Esophagus muscularis mucosa (tissue), 4 donors: ENCODE measurements at regions not wholly inside any gene's neighbourhood (a gene's known extent, or its start where the extent isn't known, plus 50 kb on each side); places are given as distances from the start of the nearest gene placed in this dataset.

ENCODE experiments used
- DNase-seq: peaks from one replicate; pipeline ENCODE4 v3.0.0-alpha.2; 2017; ENCODE audit errors: extremely low spot score
- H3K27ac ChIP-seq, 4 donors: fragments of 200-600 bp; sonication (generic); replicated peaks in 1 of 4; 1 replicate in 3 of 4; 2 replicates in 1 of 4; pipeline ENCODE4 v1.5.1; 2016 to 2019; ENCODE audit warnings: mild to moderate bottlenecking in 1 of 4
- H3K27me3 ChIP-seq, 4 donors: fragments of 200-600 bp; sonication (generic); one replicate each; pipeline versions ENCODE4 v1.5.1 to v1.6.0; 2016 to 2019
- H3K36me3 ChIP-seq, 4 donors: fragments of 200-600 bp; sonication (generic); one replicate each; pipeline ENCODE4 v1.5.1; 2016 to 2019
- H3K4me1 ChIP-seq, 4 donors: fragments of 200-600 bp; sonication (generic); one replicate each; pipeline ENCODE4 v1.5.1; 2016 to 2019
- H3K4me3 ChIP-seq, 4 donors: fragments of 200-600 bp; sonication (generic); 1 replicate in 2 of 4; 2 replicates in 2 of 4; pipeline ENCODE4 v1.5.1; 2016 to 2019; ENCODE audit warnings: mild to moderate bottlenecking in 4 of 4, moderate library complexity in 1 of 4
- H3K9me3 ChIP-seq, 4 donors: fragments of 200-600 bp; sonication (generic); 1 replicate in 3 of 4; 2 replicates in 1 of 4; pipeline ENCODE4 v1.5.1; 2016 to 2019
- EP300 ChIP-seq: sonication (generic); formaldehyde crosslinking; IDR thresholded peaks from one replicate; pipeline ENCODE4 v1.6.1; 2017; ENCODE audit warnings: antibody characterized with exemption
- POLR2A ChIP-seq: fragments of 450-650 bp; IDR thresholded peaks from one replicate; pipeline ENCODE4 v1.6.1; 2017; ENCODE audit warnings: antibody characterized with exemption, moderate library complexity, mild to moderate bottlenecking, low read depth
- POLR2AphosphoS5 ChIP-seq, 2 donors: sonication (generic); formaldehyde crosslinking; IDR thresholded peaks; one replicate each; pipeline ENCODE4 v1.6.1; 2017; ENCODE audit warnings: antibody characterized with exemption in 2 of 2
- WGBS: methylation state at CpG from one replicate; pipeline ENCODE4 v1.1.5; 2018; 5-methylcytosine and 5-hydroxymethylcytosine counted together
- intact Hi-C: fragments of 100-400 bp; cut with DNase I; formaldehyde crosslinking; loops from one replicate; pipeline ENCODE4 v1.15.1; 2023
- TF ChIP-seq, protein P1 (sequence below), 3 experiments: fragments of 200-600 bp in 2 of 3; fragments of 450-650 bp in 1 of 3; sonication (generic) in 2 of 3; IDR thresholded peaks; one replicate each; pipeline ENCODE4 v1.5.1; 2017 to 2019; ENCODE audit warnings: antibody characterized with exemption in 3 of 3, mild to moderate bottlenecking in 2 of 3, moderate library complexity in 1 of 3

DNA sequence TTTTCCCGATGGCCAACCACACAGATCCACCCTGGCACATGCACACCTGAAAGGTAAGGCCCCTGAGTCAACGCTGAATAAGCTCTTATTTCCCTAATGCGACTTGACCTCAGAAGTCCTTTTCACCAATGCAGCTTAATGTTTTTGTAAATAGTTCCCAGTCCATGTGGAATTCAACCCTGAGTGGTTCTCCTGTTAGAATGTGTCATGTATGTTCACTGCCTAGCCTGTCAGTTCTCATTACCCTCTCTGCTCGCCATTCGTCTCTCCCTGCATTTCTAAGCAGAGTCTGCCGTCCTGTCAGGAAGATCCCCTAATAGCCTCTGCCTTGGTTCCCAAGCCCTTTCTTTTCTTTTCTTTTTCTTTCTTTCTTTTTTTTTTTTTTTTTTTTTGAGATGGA is 392.6 kb upstream of the SHH start:
- intact Hi-C loops = no loop called here
- 86% methylated on average over 6 of the region's 6 CpGs for WGBS
- Histone ChIP-seq H3K4me1 (no peaks in the 10 kb centered on the region), H3K36me3 (no peaks in the 10 kb centered on the region), H3K27ac (no peak overlapping the region), H3K27me3 (no peaks in the 10 kb centered on the region), H3K9me3 (no peaks in the 10 kb centered on the region), H3K4me3 (no peak overlapping the region)
- DNase-seq = no peak
- TF ChIP-seq, protein P1, sequence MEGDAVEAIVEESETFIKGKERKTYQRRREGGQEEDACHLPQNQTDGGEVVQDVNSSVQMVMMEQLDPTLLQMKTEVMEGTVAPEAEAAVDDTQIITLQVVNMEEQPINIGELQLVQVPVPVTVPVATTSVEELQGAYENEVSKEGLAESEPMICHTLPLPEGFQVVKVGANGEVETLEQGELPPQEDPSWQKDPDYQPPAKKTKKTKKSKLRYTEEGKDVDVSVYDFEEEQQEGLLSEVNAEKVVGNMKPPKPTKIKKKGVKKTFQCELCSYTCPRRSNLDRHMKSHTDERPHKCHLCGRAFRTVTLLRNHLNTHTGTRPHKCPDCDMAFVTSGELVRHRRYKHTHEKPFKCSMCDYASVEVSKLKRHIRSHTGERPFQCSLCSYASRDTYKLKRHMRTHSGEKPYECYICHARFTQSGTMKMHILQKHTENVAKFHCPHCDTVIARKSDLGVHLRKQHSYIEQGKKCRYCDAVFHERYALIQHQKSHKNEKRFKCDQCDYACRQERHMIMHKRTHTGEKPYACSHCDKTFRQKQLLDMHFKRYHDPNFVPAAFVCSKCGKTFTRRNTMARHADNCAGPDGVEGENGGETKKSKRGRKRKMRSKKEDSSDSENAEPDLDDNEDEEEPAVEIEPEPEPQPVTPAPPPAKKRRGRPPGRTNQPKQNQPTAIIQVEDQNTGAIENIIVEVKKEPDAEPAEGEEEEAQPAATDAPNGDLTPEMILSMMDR (IDR thresholded peaks at IDR 0.05) = no peak
- no peak for TF ChIP-seq POLR2A
- TF ChIP-seq POLR2AphosphoS5 (IDR thresholded peaks at IDR 0.05) = no peak
- TF ChIP-seq EP300 = no peak

DNA sequence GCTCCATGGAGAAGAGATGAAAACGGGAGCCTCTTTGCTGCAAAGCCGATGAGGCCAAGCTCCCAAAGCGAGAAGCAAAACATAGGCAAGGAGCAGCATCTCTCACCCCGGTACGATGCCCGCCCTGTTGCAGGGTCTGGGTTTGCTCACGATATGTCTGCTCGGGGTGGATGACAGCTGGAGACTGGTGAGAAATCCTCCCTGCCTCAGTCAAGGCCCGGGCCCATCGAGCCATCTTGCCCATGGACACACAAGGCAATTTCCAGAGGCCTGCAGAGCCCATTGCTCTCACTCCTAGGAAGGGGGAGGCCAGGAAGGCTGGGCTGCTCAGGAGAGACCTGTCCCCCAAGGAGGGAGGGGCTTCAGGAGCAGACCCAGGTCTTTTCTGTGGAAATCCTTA is 391.7 kb upstream of the SHH start:
- intact Hi-C loops = no loop called here
- Histone ChIP-seq H3K9me3 (no peaks in the 10 kb centered on the region), H3K27me3 (peaks cover 0 to 5% (median 0%) of the 10 kb centered on the region in 4 donors), H3K4me1 (no peaks in the 10 kb centered on the region), H3K36me3 (no peaks in the 10 kb centered on the region), H3K27ac (no peak overlapping the region), H3K4me3 (no peak overlapping the region)
- no peak for DNase-seq
- 86% methylated on average over 10 of the region's 10 CpGs for WGBS
- no peak for TF ChIP-seq POLR2A
- no peak for TF ChIP-seq POLR2AphosphoS5 (IDR thresholded peaks at IDR 0.05)
- no peak for TF ChIP-seq EP300
- TF ChIP-seq, protein P1 (IDR thresholded peaks at IDR 0.05) = no peak

DNA sequence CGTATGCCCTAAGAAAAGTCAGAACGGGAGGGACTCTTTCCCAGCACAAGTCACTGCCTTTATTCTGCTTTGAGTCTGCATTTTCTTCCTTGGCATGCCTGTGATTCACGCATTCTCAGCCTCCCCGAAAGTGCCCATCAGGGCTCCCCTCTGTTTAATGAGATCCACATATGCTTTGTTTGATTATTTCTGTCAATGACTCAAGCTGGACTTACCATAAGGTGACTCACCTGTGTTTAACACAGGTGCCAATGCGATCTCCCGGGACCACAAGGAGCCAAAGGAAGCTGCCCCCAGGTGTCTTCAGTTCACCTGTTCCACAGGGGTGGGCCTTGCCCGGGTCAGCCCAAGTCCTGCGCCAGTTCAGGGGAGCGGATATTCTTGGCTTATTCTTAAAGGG is 386.0 kb upstream of the SHH start:
- no peaks in the 10 kb centered on the region for H3K4me1 ChIP-seq
- no peak for DNase-seq
- intact Hi-C loops = no loop called here
- no peak for TF ChIP-seq POLR2AphosphoS5 (IDR thresholded peaks at IDR 0.05)
- TF ChIP-seq, protein P1 (IDR thresholded peaks at IDR 0.05) = no peak
- no peak for TF ChIP-seq EP300
- no peak for TF ChIP-seq POLR2A
- H3K27me3 ChIP-seq = peaks cover 0 to 34% (median 0%) of the 10 kb centered on the region in 4 donors
- H3K36me3 ChIP-seq = no peaks in the 10 kb centered on the region
- no peak overlapping the region for H3K27ac ChIP-seq
- no peaks in the 10 kb centered on the region for H3K9me3 ChIP-seq
- 86% methylated on average over 9 of the region's 9 CpGs for WGBS
- H3K4me3 ChIP-seq = no peak overlapping the region

DNA sequence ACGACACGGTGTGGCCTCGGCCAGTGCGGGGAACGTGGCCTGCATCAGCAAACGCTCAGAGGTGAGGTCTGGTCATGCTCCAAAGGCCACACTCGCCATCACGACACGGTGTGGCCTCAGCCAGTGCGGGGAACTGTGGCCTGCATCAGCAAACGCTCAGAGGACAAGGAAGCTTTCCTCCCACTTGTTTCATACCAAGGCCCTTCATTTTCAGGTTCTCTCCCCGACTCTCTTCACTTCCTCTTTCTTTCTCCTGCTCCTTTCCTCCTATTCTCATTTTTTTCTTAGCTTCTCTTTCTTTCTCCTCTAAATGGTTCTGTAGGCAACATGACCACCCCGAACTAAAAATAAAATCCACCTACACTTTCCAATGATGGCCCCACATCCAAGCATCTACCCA is 384.4 kb upstream of the SHH start:
- Histone ChIP-seq H3K36me3 (no peaks in the 10 kb centered on the region), H3K27ac (no peak overlapping the region), H3K9me3 (no peaks in the 10 kb centered on the region), H3K4me3 (no peak overlapping the region), H3K27me3 (peaks cover 0 to 34% (median 0%) of the 10 kb centered on the region in 4 donors), H3K4me1 (no peaks in the 10 kb centered on the region)
- no peak for TF ChIP-seq POLR2A
- TF ChIP-seq, protein P1 (IDR thresholded peaks at IDR 0.05) = no peak
- TF ChIP-seq POLR2AphosphoS5 (IDR thresholded peaks at IDR 0.05) = no peak
- no peak for TF ChIP-seq EP300
- 90% methylated on average over 13 of the region's 13 CpGs for WGBS
- DNase-seq = no peak
- intact Hi-C loops = no loop called here

DNA sequence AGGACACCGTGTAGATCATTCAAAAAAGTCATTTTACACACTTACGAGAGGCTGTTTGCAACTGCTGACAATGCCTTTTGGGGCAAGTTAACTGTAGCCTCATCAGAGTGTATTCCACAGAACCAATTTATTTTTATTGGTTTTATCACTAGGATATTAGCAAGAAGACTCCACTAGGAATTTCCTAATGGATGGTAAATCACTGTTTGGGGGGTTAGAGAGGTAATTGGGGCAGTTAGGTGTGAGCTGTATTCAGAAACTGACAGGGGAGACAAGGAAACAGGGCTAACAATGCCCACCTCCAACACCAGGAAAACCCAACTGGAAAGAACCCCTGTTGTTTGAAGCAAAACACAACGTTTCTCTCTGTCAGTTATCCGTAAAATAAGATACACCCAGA is 383.0 kb upstream of the SHH start:
- no peak overlapping the region for H3K27ac ChIP-seq
- no peaks in the 10 kb centered on the region for H3K36me3 ChIP-seq
- WGBS = 51% methylated on average over 4 of the region's 4 CpGs
- intact Hi-C loops = no loop called here
- no peaks in the 10 kb centered on the region for H3K9me3 ChIP-seq
- no peak for DNase-seq
- H3K27me3 ChIP-seq = peaks cover 0 to 34% (median 0%) of the 10 kb centered on the region in 4 donors
- TF ChIP-seq, protein P1 (IDR thresholded peaks at IDR 0.05) = no peak
- TF ChIP-seq EP300 (no peak), POLR2A (no peak), POLR2AphosphoS5 (IDR thresholded peaks at IDR 0.05) (no peak)
- no peak overlapping the region for H3K4me3 ChIP-seq
- H3K4me1 ChIP-seq = no peaks in the 10 kb centered on the region
